Neural cell (in vitro differentiated cells): ENCODE measurements at regions not wholly inside any gene's neighbourhood (a gene's known extent, or its start where the extent isn't known, plus 50 kb on each side); places are given as distances from the start of the nearest gene placed in this dataset.

Experiments used
- H2AFZ ChIP-seq: fragments of 200-600, 300-800 bp; sonication (generic), shearing (Covaris generic); 2 replicates; pipeline ENCODE4 v1.6.0; 2014; ENCODE audit warnings: low read depth, mild to moderate bottlenecking, antibody characterized with exemption, low read length, moderate library complexity
- H3F3A ChIP-seq: fragments of 200-600 bp; shearing (Covaris generic); 2 replicates; pipeline ENCODE4 v1.6.1; 2016; ENCODE audit warnings: mild to moderate bottlenecking, moderate library complexity, mixed read lengths, antibody characterized with exemption, low read length; ENCODE audit not compliant: insufficient read depth, poor library complexity, severe bottlenecking
- H3K27ac ChIP-seq: fragments of 200-600, 300-800 bp; sonication (generic), shearing (Covaris generic); 2 replicates; pipeline ENCODE4 v1.5.1; 2014; ENCODE audit warnings: mild to moderate bottlenecking, low read length, moderate library complexity
- H3K27me3 ChIP-seq: fragments of 300-800, 200-600 bp; sonication (generic), shearing (Covaris generic); 2 replicates; pipeline ENCODE4 v1.6.0; 2014; ENCODE audit warnings: mild to moderate bottlenecking, low read depth, low read length, moderate library complexity; ENCODE audit not compliant: insufficient read depth
- H3K36me3 ChIP-seq: fragments of 300-800, 200-600 bp; sonication (generic), shearing (Covaris generic); 2 replicates; pipeline ENCODE4 v1.5.1; 2014; ENCODE audit warnings: mild to moderate bottlenecking, antibody characterized with exemption, low read length, moderate library complexity; ENCODE audit not compliant: insufficient read depth
- H3K4me2 ChIP-seq: fragments of 300-800, 200-600 bp; sonication (generic), shearing (Covaris generic); 2 replicates; pipeline ENCODE4 v1.6.0; 2014; ENCODE audit warnings: mild to moderate bottlenecking, low read length
- H3K4me3 ChIP-seq: fragments of 300-800, 200-600 bp; sonication (generic), shearing (Covaris generic); 2 replicates; pipeline ENCODE4 v1.5.1; 2014; ENCODE audit warnings: mild to moderate bottlenecking, low read length, moderate library complexity
- H3K79me2 ChIP-seq: fragments of 200-600 bp; shearing (Covaris generic); replicated peaks from 2 replicates; pipeline ENCODE4 v1.6.0; 2014; ENCODE audit warnings: mild to moderate bottlenecking, low read length, moderate library complexity; ENCODE audit not compliant: insufficient read depth
- H3K9ac ChIP-seq: fragments of 300-800, 200-600 bp; sonication (generic), shearing (Covaris generic); 2 replicates; pipeline ENCODE4 v1.6.1; 2016; ENCODE audit warnings: mild to moderate bottlenecking, low read length, mixed read lengths
- H3K9me2 ChIP-seq: fragments of 200-600 bp; shearing (Covaris generic); 2 replicates; pipeline ENCODE4 v1.6.1; 2016; ENCODE audit warnings: mild to moderate bottlenecking, low read length, mixed read lengths; ENCODE audit not compliant: insufficient read depth
- H3K9me3 ChIP-seq: fragments of 200-600, 300-800 bp; sonication (generic), shearing (Covaris generic); 2 replicates; pipeline ENCODE4 v1.6.1; 2016; ENCODE audit warnings: mild to moderate bottlenecking, mixed run types, low read length, moderate library complexity, mixed read lengths
- H4K20me1 ChIP-seq: fragments of 200-600 bp; shearing (Covaris generic); 2 replicates; pipeline ENCODE4 v1.6.1; 2016; ENCODE audit warnings: mild to moderate bottlenecking, mixed run types; ENCODE audit not compliant: insufficient read depth
- CTCF ChIP-seq: fragments of 450-650 bp; IDR thresholded peaks from 2 replicates; pipeline ENCODE4 v1.5.1; 2014; ENCODE audit warnings: antibody characterized with exemption, mild to moderate bottlenecking, moderate library complexity; ENCODE audit not compliant: poor library complexity, severe bottlenecking
- EP300 ChIP-seq: fragments of 450-650 bp; conservative IDR thresholded peaks from 2 replicates; pipeline ENCODE4 v1.6.1; 2014; ENCODE audit warnings: antibody characterized with exemption, mild to moderate bottlenecking, moderate library complexity; ENCODE audit not compliant: poor library complexity, severe bottlenecking
- EZH2 ChIP-seq: fragments of 200-600, 300-800 bp; shearing (Covaris generic), sonication (generic); IDR thresholded peaks from 2 replicates; pipeline ENCODE4 v1.6.1; 2014; ENCODE audit warnings: antibody characterized with exemption, low read length, borderline replicate concordance, mild to moderate bottlenecking; ENCODE audit not compliant: insufficient read depth, poor library complexity, severe bottlenecking
- MXI1 ChIP-seq: fragments of 450-650 bp; conservative IDR thresholded peaks from 2 replicates; pipeline ENCODE4 v1.6.1; 2014; ENCODE audit warnings: antibody characterized with exemption, mild to moderate bottlenecking; ENCODE audit not compliant: poor library complexity, severe bottlenecking
- POLR2AphosphoS5 ChIP-seq: IDR thresholded peaks from 2 replicates; pipeline ENCODE4 v1.6.1; 2012
- RAD21 ChIP-seq: fragments of 450-650 bp; conservative IDR thresholded peaks from 2 replicates; pipeline ENCODE4 v1.6.1; 2014; ENCODE audit warnings: antibody characterized with exemption, mild to moderate bottlenecking, moderate library complexity
- REST ChIP-seq: IDR thresholded peaks from 2 replicates; pipeline ENCODE4 v1.6.1; 2012; ENCODE audit warnings: borderline replicate concordance
- SMC3 ChIP-seq: fragments of 450-650 bp; conservative IDR thresholded peaks from 2 replicates; pipeline ENCODE4 v1.6.1; 2014; ENCODE audit warnings: antibody characterized with exemption, mild to moderate bottlenecking, moderate library complexity; ENCODE audit not compliant: poor library complexity
- TAF1 ChIP-seq: IDR thresholded peaks from 2 replicates; pipeline ENCODE4 v1.6.1; 2012; ENCODE audit warnings: low read depth

- H3F3A ChIP-seq = no peaks in the 10 kb centered on the region
- TF ChIP-seq RAD21 (no peak), TAF1 (no peak), POLR2AphosphoS5 (no peak), REST (no peak), EZH2 (no peak), SMC3 (no peak), MXI1 (no peak), CTCF (no peak), EP300 (no peak)
- no peak overlapping the region for H3K4me3 ChIP-seq
- H3K4me2 ChIP-seq = no peak overlapping the region
- no peaks in the 10 kb centered on the region for H3K36me3 ChIP-seq
- no peak overlapping the region for H3K27ac ChIP-seq
- H4K20me1 ChIP-seq = no peaks in the 10 kb centered on the region
- no peaks in the 10 kb centered on the region for H3K79me2 ChIP-seq
- H3K9me2 ChIP-seq = no peaks in the 10 kb centered on the region
- no peak overlapping the region for H3K9ac ChIP-seq
- H3K27me3 ChIP-seq = no peaks in the 10 kb centered on the region
- H3K9me3 ChIP-seq = no peaks in the 10 kb centered on the region
- H2AFZ ChIP-seq = no peak overlapping the region
These were observed 337.0 kb upstream of the DYNLRB2 start for GRCh38 chr16:80203821-80204220.

- Histone ChIP-seq H3K27me3 (no peaks in the 10 kb centered on the region), H3K9me2 (no peaks in the 10 kb centered on the region), H3F3A (no peaks in the 10 kb centered on the region), H3K79me2 (no peaks in the 10 kb centered on the region), H3K4me2 (no peak overlapping the region), H3K9ac (no peak overlapping the region), H3K4me3 (no peak overlapping the region), H3K36me3 (no peaks in the 10 kb centered on the region), H3K9me3 (no peaks in the 10 kb centered on the region), H3K27ac (no peak overlapping the region), H4K20me1 (no peaks in the 10 kb centered on the region), H2AFZ (no peak overlapping the region)
- TF ChIP-seq REST (no peak), EZH2 (no peak), EP300 (no peak), RAD21 (no peak), TAF1 (no peak), POLR2AphosphoS5 (no peak), MXI1 (no peak), SMC3 (no peak), CTCF (no peak)
These were observed 337.9 kb upstream of the DYNLRB2 start for GRCh38 chr16:80202831-80203413.
